Gastroesophageal sphincter (tissue), 4 donors: ENCODE measurements at regions not wholly inside any gene's neighbourhood (a gene's known extent, or its start where the extent isn't known, plus 50 kb on each side); places are given as distances from the start of the nearest gene placed in this dataset.

Experiments used
- ATAC-seq: fragments of 150-250 bp; one replicate; pipeline ENCODE4 v1.9.1; 2016; ENCODE audit warnings: mild to moderate bottlenecking, moderate library complexity
- H3K27ac ChIP-seq, 4 donors: fragments of 200-600 bp; sonication (generic) in 3 of 4; 1 replicate in 3 of 4; 2 replicates in 1 of 4; pipeline ENCODE4 v1.5.1; 2016 to 2019
- H3K27me3 ChIP-seq: fragments of 200-600 bp; sonication (generic); one replicate; pipeline ENCODE4 v1.5.1; 2019
- H3K36me3 ChIP-seq, 2 donors: fragments of 200-600 bp; sonication (generic); one replicate each; pipeline ENCODE4 v1.5.1; 2019; ENCODE audit warnings: control low read depth in 1 of 2
- H3K4me1 ChIP-seq, 3 donors: fragments of 200-600 bp; sonication (generic); 1 replicate in 2 of 3; 2 replicates in 1 of 3; pipeline ENCODE4 v1.5.1; 2016 to 2019; ENCODE audit warnings: control low read depth in 2 of 3
- H3K4me3 ChIP-seq, 2 donors: fragments of 200-600 bp; sonication (generic); one replicate each; pipeline ENCODE4 v1.5.1; 2019; ENCODE audit warnings: mild to moderate bottlenecking in 1 of 2, moderate library complexity in 1 of 2
- H3K9me3 ChIP-seq, 3 donors: fragments of 200-600 bp; sonication (generic); one replicate each; pipeline ENCODE4 v1.5.1; 2017 to 2019; ENCODE audit warnings: control low read depth in 2 of 3
- CTCF ChIP-seq, 4 experiments: fragments of 200-600 bp in 2 of 4; fragments of 450-650 bp in 2 of 4; sonication (generic) in 1 of 4; IDR thresholded peaks; one replicate each; pipeline ENCODE4 v1.5.1; 2017 to 2019; ENCODE audit warnings: antibody characterized with exemption in 4 of 4, mild to moderate bottlenecking in 2 of 4, moderate library complexity in 2 of 4
- EP300 ChIP-seq: sonication (generic); formaldehyde crosslinking; IDR thresholded peaks from one replicate; pipeline ENCODE4 v1.6.1; 2017; ENCODE audit warnings: antibody characterized with exemption, mild to moderate bottlenecking
- POLR2A ChIP-seq, 2 donors: fragments of 450-650 bp; IDR thresholded peaks; one replicate each; pipeline ENCODE4 v1.6.1; 2017; ENCODE audit warnings: antibody characterized with exemption in 2 of 2, mild to moderate bottlenecking in 2 of 2, moderate library complexity in 1 of 2
- POLR2AphosphoS5 ChIP-seq: sonication (generic); formaldehyde crosslinking; IDR thresholded peaks from one replicate; pipeline ENCODE4 v1.6.1; 2017; ENCODE audit warnings: antibody characterized with exemption
- WGBS, 2 donors: methylation state at CpG; one replicate each; pipeline ENCODE4 v1.1.5; 2018; ENCODE audit warnings: low coverage in 1 of 2; 5-methylcytosine and 5-hydroxymethylcytosine counted together

GRCh38 chr2:180676520-180677025 is 303.8 kb upstream of the UBE2E3 start:
- H3K4me1 ChIP-seq: no peaks in the 10 kb centered on the region
- 93% methylated on average over 1 of the region's 1 CpG; no CpG with 5 or more reads in 1 of the 2 donors for WGBS, 2 donors
- no peak overlapping the region for H3K27ac ChIP-seq
- ATAC-seq: no peak
- no peaks in the 10 kb centered on the region for H3K27me3 ChIP-seq
- TF ChIP-seq EP300 (no peak), POLR2AphosphoS5 (no peak), POLR2A (IDR thresholded peaks at IDR 0.05) (no peak), CTCF (IDR thresholded peaks at IDR 0.05) (no peak)
- no peaks in the 10 kb centered on the region for H3K9me3 ChIP-seq
- H3K36me3 ChIP-seq: no peaks in the 10 kb centered on the region
- no peak overlapping the region for H3K4me3 ChIP-seq

GRCh38 chr2:180675170-180675569 is 305.2 kb upstream of the UBE2E3 start:
- Histone ChIP-seq H3K36me3 (no peaks in the 10 kb centered on the region), H3K4me1 (no peaks in the 10 kb centered on the region), H3K4me3 (no peak overlapping the region), H3K27me3 (no peaks in the 10 kb centered on the region), H3K27ac (no peak overlapping the region), H3K9me3 (no peaks in the 10 kb centered on the region)
- TF ChIP-seq CTCF (IDR thresholded peaks at IDR 0.05) (no peak), EP300 (no peak), POLR2AphosphoS5 (no peak), POLR2A (IDR thresholded peaks at IDR 0.05) (no peak)
- 43 to 71% methylated on average over 1 of the region's 1 CpG for WGBS, 2 donors
- no peak for ATAC-seq

GRCh38 chr2:180672377-180672776 is 308.0 kb upstream of the UBE2E3 start:
- Histone ChIP-seq H3K9me3 (no peaks in the 10 kb centered on the region), H3K27ac (no peak overlapping the region), H3K36me3 (no peaks in the 10 kb centered on the region), H3K4me3 (no peak overlapping the region), H3K4me1 (no peaks in the 10 kb centered on the region), H3K27me3 (no peaks in the 10 kb centered on the region)
- 62 to 69% methylated on average over 1 of the region's 1 CpG for WGBS, 2 donors
- TF ChIP-seq CTCF (IDR thresholded peaks at IDR 0.05) (no peak), EP300 (no peak), POLR2AphosphoS5 (no peak), POLR2A (IDR thresholded peaks at IDR 0.05) (no peak)
- no peak for ATAC-seq

- TF ChIP-seq POLR2A (IDR thresholded peaks at IDR 0.05): no peak
- no peak for TF ChIP-seq CTCF (IDR thresholded peaks at IDR 0.05)
- TF ChIP-seq EP300: no peak
- H3K27me3 ChIP-seq: no peaks in the 10 kb centered on the region
- no peak overlapping the region for H3K27ac ChIP-seq
- no peaks in the 10 kb centered on the region for H3K4me1 ChIP-seq
- H3K36me3 ChIP-seq: no peaks in the 10 kb centered on the region
- no peak for ATAC-seq
- H3K4me3 ChIP-seq: no peak overlapping the region
- no peaks in the 10 kb centered on the region for H3K9me3 ChIP-seq
- 93 to 94% methylated on average over 4 of the region's 4 CpGs for WGBS, 2 donors
Observed at GRCh38 chr2:180670302-180671003, 310.0 kb upstream of the UBE2E3 start.

- no peaks in the 10 kb centered on the region for H3K27me3 ChIP-seq
- no peaks in the 10 kb centered on the region for H3K9me3 ChIP-seq
- no peaks in the 10 kb centered on the region for H3K4me1 ChIP-seq
- H3K27ac ChIP-seq: no peak overlapping the region
- H3K4me3 ChIP-seq: no peak overlapping the region
- WGBS, 2 donors: 55 to 60% methylated on average over 2 of the region's 2 CpGs
- no peak for ATAC-seq
- TF ChIP-seq POLR2A (IDR thresholded peaks at IDR 0.05) (no peak), POLR2AphosphoS5 (no peak), CTCF (IDR thresholded peaks at IDR 0.05) (no peak), EP300 (no peak)
- no peaks in the 10 kb centered on the region for H3K36me3 ChIP-seq
Observed at GRCh38 chr2:180669016-180669415, 311.4 kb upstream of the UBE2E3 start.
